Epithelial cell of proximal tubule (primary cell): ENCODE measurements at regions not wholly inside any gene's neighbourhood (a gene's known extent, or its start where the extent isn't known, plus 50 kb on each side); places are given as distances from the start of the nearest gene placed in this dataset.

ENCODE experiments used
- DNase-seq: peaks from one replicate; pipeline ENCODE4 v3.0.0-alpha.2; 2011; ENCODE audit warnings: low read depth
- H3K4me3 ChIP-seq: 2 replicates; pipeline ENCODE4 v1.5.1; 2011; ENCODE audit warnings: low read depth, mild to moderate bottlenecking, low read length
- TF ChIP-seq, protein P1 (sequence below): conservative IDR thresholded peaks from 2 replicates; pipeline ENCODE4 v1.5.1; 2012; ENCODE audit warnings: low read depth, mild to moderate bottlenecking, low read length

- TF ChIP-seq, protein P1, sequence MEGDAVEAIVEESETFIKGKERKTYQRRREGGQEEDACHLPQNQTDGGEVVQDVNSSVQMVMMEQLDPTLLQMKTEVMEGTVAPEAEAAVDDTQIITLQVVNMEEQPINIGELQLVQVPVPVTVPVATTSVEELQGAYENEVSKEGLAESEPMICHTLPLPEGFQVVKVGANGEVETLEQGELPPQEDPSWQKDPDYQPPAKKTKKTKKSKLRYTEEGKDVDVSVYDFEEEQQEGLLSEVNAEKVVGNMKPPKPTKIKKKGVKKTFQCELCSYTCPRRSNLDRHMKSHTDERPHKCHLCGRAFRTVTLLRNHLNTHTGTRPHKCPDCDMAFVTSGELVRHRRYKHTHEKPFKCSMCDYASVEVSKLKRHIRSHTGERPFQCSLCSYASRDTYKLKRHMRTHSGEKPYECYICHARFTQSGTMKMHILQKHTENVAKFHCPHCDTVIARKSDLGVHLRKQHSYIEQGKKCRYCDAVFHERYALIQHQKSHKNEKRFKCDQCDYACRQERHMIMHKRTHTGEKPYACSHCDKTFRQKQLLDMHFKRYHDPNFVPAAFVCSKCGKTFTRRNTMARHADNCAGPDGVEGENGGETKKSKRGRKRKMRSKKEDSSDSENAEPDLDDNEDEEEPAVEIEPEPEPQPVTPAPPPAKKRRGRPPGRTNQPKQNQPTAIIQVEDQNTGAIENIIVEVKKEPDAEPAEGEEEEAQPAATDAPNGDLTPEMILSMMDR, result no peak
- no peak overlapping the region for H3K4me3 ChIP-seq
- DNase-seq, result no peak
Observed at GRCh38 chr6:8225113-8225512, 122.8 kb upstream of the EEF1E1 start.

- no peak overlapping the region for H3K4me3 ChIP-seq
- TF ChIP-seq, protein P1, result no peak
- DNase-seq, result no peak
Observed at GRCh38 chr6:8223678-8224077, 121.3 kb upstream of the EEF1E1 start.

GRCh38 chr6:8219352-8219943, 117.1 kb upstream of the EEF1E1 start:
- no peak for DNase-seq
- H3K4me3 ChIP-seq, result no peak overlapping the region
- TF ChIP-seq, protein P1, result peak; percentile 82

DNA sequence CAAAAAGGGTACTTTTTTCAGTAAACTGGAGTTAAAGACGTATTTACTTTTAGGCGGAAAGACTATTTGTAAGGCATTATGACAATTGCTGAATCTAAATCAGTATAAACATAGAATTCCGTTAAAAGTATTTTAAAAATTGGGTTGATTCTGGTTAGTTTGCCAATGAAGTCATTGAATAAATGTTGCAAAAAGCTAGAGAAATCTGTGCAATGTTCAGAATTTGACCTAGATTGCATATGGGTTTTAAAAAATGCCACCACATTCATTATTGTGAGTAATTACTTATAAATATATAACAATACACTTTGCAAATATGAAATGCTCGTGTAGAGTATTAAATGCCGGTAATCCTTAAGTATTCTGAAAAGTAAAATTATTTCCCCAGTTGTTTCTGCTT, 116.5 kb upstream of the EEF1E1 start:
- TF ChIP-seq, protein P1, result no peak
- no peak for DNase-seq
- no peak overlapping the region for H3K4me3 ChIP-seq

DNA sequence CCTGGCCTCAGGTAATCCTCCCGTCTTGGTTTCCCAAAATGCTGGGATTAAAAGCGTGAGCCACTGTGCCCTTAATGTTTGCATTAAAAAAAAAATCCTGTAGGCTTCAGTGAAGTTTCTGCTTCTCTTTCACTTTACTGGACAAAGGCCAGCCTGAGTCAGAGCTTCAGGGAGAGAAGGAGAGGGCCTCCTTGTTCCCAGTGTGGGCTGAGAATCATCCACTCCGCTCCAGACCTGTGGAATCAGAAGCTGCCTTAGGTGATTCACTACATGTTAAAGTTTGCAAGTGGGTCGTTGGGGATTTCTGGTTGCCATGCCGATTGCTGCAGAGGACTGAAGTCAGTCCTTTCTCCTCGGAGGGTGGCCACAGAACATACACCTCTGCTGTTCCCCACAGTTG, 113.3 kb upstream of the EEF1E1 start:
- no peak for DNase-seq
- H3K4me3 ChIP-seq, result no peak overlapping the region
- TF ChIP-seq, protein P1, result no peak

DNA sequence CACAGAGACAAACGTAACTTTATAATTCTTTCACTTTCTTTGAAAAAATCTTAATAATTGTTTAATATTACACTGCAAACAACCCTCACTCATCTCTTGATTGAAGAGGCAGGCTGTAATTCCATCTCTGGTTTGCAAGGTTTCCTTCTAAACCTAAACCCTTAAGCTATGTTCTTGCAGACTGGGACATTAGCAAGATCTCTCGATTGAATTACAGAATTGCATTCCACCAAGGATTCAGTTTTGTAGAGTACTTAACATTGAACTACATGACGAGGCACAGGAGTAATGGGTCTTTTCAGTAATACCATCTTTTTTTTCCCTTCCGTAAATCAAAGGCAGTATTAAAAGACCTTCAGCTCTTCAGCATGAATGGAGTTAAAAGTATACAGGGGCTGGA, 111.6 kb upstream of the EEF1E1 start:
- DNase-seq, result no peak
- TF ChIP-seq, protein P1, result no peak
- no peak overlapping the region for H3K4me3 ChIP-seq

DNA sequence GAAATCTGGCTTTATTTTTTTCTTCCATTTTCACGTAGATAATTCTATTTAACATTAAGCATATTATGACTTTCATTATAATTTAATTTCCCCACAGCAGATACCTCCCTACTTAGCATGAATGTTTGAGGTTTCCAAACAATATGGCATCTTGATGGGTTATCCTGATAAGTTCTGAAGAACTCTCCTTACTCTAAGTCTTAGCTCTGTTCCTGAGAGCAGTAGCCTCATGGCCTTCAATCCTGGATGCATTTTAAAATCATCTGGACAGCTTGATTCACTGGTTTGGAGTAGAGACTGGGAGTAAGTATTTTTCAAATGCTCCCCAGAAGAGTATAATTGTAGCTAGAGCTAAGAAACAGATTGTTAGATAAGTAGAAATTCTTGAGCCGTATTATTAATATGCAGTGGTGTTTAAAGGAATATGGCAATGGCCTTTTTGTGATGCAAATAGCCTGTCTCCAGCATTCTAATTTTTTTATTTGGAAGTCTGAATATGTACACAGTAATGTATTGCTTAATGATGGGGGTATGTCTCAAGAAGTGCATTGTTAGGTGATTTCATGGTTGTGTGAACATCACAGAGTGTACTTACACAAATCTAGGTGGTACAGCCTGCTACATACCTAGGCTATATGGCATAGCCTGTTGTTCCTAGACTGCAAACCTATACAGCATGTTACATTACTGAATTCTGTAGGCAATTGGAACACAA, 110.5 kb upstream of the EEF1E1 start:
- TF ChIP-seq, protein P1, result no peak
- no peak for DNase-seq
- no peak overlapping the region for H3K4me3 ChIP-seq
